K562 (cell line): ENCODE measurements at regions not wholly inside any gene's neighbourhood (a gene's known extent, or its start where the extent isn't known, plus 50 kb on each side); places are given as distances from the start of the nearest gene placed in this dataset.
A peak's percentile ranks its signal among the peaks of the same experiment; 100 is the strongest.

Source experiments
- FOXP1 ChIP-seq: sonication (generic); formaldehyde crosslinking; IDR thresholded peaks from 2 replicates; pipeline ENCODE4 v1.8.0; 2022; ENCODE audit warnings: mild to moderate bottlenecking, missing genetic modification reagents
- FUS ChIP-seq: fragments of 200-400 bp; formaldehyde crosslinking; optimal IDR thresholded peaks from 2 replicates; pipeline ENCODE3; 2017; ENCODE audit warnings: low read depth, low read length
- HDAC1 ChIP-seq, 2 experiments: fragments of 450-650 bp; IDR thresholded peaks; 2 replicates each; pipeline ENCODE4 v1.6.1; 2016 to 2017; ENCODE audit warnings: inconsistent platforms in 1 of 2, mild to moderate bottlenecking in 1 of 2, moderate library complexity in 1 of 2
- HNRNPH1 ChIP-seq: fragments of 200-400 bp; formaldehyde crosslinking; optimal IDR thresholded peaks from 2 replicates; pipeline ENCODE3; 2017; ENCODE audit warnings: low read depth, mild to moderate bottlenecking, low read length, moderate library complexity
- NFXL1 ChIP-seq: fragments of 450-650 bp; formaldehyde crosslinking; IDR thresholded peaks from 2 replicates; pipeline ENCODE4 v1.4.0; 2021; ENCODE audit warnings: mild to moderate bottlenecking
- RCOR1 ChIP-seq, 2 experiments: IDR thresholded peaks; 2 replicates each; pipeline ENCODE4 v1.6.1; 2012; ENCODE audit warnings: low read depth in 2 of 2, low read length in 2 of 2, borderline replicate concordance in 1 of 2, improper control_type of control experiment in 1 of 2
- TARDBP ChIP-seq: fragments of 450-650 bp; IDR thresholded peaks from 2 replicates; pipeline ENCODE4 v1.6.1; 2016
- TEAD4 ChIP-seq, 2 experiments: sonication (generic) in 1 of 2; formaldehyde crosslinking in 1 of 2; IDR thresholded peaks; 2 replicates each; pipeline versions ENCODE4 v1.6.1 to v1.8.0; 2012 to 2022; ENCODE audit warnings: borderline replicate concordance in 1 of 2, inconsistent platforms in 1 of 2, low read length in 1 of 2, mild to moderate bottlenecking in 1 of 2, missing genetic modification reagents in 1 of 2
- TSHZ1 ChIP-seq: fragments of 250-450 bp; sonication (Bioruptor Pico); IDR thresholded peaks from 2 replicates; pipeline ENCODE4 v1.4.0; 2020; ENCODE audit warnings: mild to moderate bottlenecking, moderate library complexity
- U2AF2 ChIP-seq: fragments of 200-400 bp; formaldehyde crosslinking; optimal IDR thresholded peaks from 2 replicates; pipeline ENCODE3; 2017; ENCODE audit warnings: low read depth, mild to moderate bottlenecking, low read length
- ZBTB49 ChIP-seq: sonication (generic); formaldehyde crosslinking; IDR thresholded peaks from 2 replicates; pipeline ENCODE4 v1.8.0; 2022; ENCODE audit warnings: missing genetic modification reagents, mild to moderate bottlenecking, borderline replicate concordance
- ZNF398 ChIP-seq: fragments of 250-450 bp; sonication (Bioruptor Pico); IDR thresholded peaks from 2 replicates; pipeline ENCODE4 v1.8.0; 2021; ENCODE audit warnings: moderate library complexity, mild to moderate bottlenecking, inconsistent platforms
- ZNF75A ChIP-seq: fragments of 450-650 bp; formaldehyde crosslinking; IDR thresholded peaks from 2 replicates; pipeline ENCODE4 v1.4.0; 2020; ENCODE audit warnings: mild to moderate bottlenecking
- TF ChIP-seq, protein P1 (sequence below): fragments of 250-450 bp; sonication (Bioruptor Pico); IDR thresholded peaks from 2 replicates; pipeline ENCODE4 v1.4.0; 2020; ENCODE audit warnings: mild to moderate bottlenecking
- TF ChIP-seq, protein P2 (sequence below): fragments of 450-650 bp; formaldehyde crosslinking; IDR thresholded peaks from 2 replicates; pipeline ENCODE4 v1.4.0; 2022; ENCODE audit warnings: mild to moderate bottlenecking, moderate library complexity

- TF ChIP-seq TSHZ1 (CRISPR knock-in tag) (no peak), ZBTB49 (CRISPR knock-in tag) (no peak), FOXP1 (CRISPR knock-in tag) (no peak), FUS (no peak), ZNF75A (CRISPR knock-in tag) (no peak), TEAD4 (IDR thresholded peaks at IDR 0.05; ENCODE audit: low read length) (peak; percentile 62; the same call in 1 of the 2 replicates), TEAD4 (CRISPR knock-in tag; IDR thresholded peaks at IDR 0.05; ENCODE audit: borderline replicate concordance) (no peak), RCOR1 (IDR thresholded peaks at IDR 0.05; ENCODE audit: borderline replicate concordance in 1 of 2, low read depth in 2 of 2, low read length in 2 of 2) (peak in 1 of 2 experiments; percentile 55; a peak in 2 of 4 replicates), U2AF2 (no peak), ZNF398 (CRISPR knock-in tag) (no peak), HDAC1 (IDR thresholded peaks at IDR 0.05) (no peak), TARDBP (no peak), HNRNPH1 (no peak), NFXL1 (CRISPR knock-in tag) (no peak)
- TF ChIP-seq, protein P1, sequence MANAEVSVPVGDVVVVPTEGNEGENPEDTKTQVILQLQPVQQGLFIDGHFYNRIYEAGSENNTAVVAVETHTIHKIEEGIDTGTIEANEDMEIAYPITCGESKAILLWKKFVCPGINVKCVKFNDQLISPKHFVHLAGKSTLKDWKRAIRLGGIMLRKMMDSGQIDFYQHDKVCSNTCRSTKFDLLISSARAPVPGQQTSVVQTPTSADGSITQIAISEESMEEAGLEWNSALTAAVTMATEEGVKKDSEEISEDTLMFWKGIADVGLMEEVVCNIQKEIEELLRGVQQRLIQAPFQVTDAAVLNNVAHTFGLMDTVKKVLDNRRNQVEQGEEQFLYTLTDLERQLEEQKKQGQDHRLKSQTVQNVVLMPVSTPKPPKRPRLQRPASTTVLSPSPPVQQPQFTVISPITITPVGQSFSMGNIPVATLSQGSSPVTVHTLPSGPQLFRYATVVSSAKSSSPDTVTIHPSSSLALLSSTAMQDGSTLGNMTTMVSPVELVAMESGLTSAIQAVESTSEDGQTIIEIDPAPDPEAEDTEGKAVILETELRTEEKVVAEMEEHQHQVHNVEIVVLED: no peak
- TF ChIP-seq, protein P2, sequence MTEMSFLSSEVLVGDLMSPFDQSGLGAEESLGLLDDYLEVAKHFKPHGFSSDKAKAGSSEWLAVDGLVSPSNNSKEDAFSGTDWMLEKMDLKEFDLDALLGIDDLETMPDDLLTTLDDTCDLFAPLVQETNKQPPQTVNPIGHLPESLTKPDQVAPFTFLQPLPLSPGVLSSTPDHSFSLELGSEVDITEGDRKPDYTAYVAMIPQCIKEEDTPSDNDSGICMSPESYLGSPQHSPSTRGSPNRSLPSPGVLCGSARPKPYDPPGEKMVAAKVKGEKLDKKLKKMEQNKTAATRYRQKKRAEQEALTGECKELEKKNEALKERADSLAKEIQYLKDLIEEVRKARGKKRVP (CRISPR knock-in tag): no peak
Observed at GRCh38 chr4:138696058-138696457, 319.5 kb upstream of the NOCT start (continued).
